HG03378 (cell line): ENCODE measurements at regions not wholly inside any gene's neighbourhood (a gene's known extent, or its start where the extent isn't known, plus 50 kb on each side); places are given as distances from the start of the nearest gene placed in this dataset.

Source experiments
- ATAC-seq: cut with Tn5 transposase; IDR thresholded peaks from one replicate; pipeline ENCODE4 v1.9.1; 2021; ENCODE audit warnings: mild to moderate bottlenecking, moderate library complexity; ENCODE audit not compliant: unreplicated experiment

- ATAC-seq, result no peak
Measured at GRCh38 chr15:70475921-70476320, 287.4 kb downstream of the UACA start.

DNA sequence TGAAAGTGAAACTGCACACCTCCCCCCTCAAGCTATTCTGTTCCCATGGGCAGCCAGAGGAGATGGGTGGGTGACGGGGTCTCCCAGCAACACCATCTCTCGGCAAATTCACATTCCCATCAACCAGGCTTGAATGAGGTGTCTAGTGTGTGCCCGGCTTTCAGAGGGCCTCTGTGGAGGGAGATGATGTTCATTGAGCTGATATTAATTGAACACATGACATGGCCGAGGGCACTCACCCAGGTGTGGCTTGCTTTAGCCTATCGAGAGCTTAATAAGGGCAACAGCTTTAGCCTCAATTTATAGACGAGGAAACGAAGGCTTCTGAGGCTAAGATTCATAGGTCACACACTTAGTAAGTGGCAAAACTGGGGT, 288.0 kb downstream of the UACA start:
- no peak for ATAC-seq

DNA sequence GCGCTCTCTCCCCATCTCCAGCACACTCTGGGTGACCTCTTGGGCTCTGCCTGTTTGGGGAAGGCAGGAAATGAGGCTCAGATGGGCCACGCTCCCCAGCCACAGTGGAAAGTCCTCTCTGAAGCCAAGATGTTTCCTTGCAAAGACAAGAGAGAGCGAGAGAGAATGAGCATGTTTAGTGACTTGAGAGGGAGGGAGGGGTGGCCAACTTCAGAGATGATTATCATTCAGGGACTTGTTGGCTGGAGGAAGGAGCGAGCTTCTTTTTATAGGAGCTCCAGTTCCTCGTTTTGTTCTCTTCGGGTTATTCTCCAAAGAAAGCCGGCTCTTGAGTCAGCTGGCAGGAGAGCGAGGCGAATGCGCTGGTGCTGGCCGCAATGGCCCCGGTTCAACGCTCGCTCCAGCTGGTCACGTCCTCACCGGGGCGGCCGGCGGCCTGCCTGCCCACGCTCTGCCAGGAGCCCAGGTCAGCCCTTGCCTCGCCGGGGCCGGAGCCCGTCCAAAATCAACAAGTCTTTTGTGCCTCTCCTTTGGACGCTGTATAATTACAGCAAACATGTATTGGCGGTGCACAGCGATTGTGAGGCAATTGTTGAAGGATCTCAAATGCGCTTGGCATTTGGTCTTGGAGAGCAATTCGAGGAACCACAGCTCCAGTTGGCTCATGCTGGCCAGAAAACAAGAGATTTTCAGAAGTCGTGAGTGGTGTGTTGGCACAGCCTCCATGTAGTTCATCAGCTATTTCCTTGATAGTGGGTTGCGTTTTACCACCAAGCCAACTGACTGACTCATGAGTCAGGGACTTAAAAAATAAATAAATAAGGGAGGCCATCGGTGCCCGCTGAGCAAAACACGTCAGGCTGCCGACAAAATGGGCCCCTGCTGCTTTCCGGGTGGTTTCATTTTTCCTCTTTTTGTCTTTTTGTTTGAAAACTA, 288.6 kb downstream of the UACA start:
- no peak for ATAC-seq

- ATAC-seq, result no peak
Measured at GRCh38 chr15:70473581-70474370, 289.6 kb downstream of the UACA start.

DNA sequence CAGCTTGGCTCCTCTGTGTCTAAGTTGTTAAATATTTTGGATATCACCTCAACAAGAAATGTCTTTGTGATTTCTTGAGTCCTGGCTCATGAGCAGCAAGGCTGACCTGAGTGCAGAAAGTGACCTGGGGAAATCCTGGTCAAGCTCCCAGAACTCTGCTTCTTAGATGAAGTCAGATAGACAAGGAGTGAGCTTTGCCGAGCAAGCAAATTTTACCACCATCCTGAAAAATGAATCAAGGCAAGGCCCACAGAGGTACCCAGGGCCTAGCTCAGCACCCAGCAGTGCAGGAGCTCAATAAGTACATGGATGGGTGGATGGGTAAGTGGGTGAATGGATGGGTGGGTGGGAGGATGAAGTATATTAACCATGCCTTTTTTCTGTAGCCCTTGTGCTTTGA, 291.8 kb downstream of the UACA start:
- no peak for ATAC-seq

GRCh38 chr15:70470556-70471191, 292.7 kb downstream of the UACA start:
- ATAC-seq, result no peak

GRCh38 chr15:70469651-70470555, 293.5 kb downstream of the UACA start:
- no peak for ATAC-seq

DNA sequence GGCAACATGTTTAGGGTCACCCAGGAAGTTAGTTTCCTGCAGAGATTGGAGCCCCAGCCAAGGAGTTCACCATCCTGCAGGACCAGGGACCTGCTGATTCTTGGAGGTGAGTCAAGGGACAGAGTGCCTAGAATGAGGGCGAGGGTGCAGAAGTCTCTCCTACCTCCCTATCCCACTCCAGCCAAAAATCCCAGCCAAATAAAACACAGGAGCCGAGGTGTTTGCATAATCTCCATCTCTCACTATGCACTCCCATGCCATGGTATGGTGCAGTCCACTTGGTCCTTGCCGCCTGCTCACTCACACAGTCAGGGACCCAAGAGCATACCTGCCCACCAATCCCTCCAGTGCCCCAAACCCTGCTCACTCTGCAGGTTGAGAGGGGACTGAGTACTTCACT, 294.2 kb downstream of the UACA start:
- ATAC-seq, result no peak

GRCh38 chr15:70466895-70467529, 296.3 kb downstream of the UACA start:
- ATAC-seq, result no peak

DNA sequence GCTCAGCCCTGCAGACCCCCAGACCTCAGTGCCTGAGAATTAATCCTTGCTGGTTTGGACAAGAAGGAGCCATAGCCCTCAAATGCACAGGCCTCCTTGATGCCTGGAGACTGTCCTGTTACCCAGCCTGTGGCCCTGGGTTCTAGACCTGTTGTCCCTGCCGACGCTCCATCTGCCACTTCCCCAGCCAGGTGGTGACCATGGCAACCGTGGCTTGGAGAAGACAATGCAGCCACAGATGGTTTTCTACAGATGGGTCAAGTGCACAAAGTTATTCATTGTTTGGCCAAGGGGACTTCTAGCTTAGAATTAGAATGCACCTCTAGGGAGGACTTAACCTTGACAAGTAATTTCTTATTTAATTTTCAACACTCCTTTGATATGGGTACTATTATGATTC, 297.1 kb downstream of the UACA start:
- no peak for ATAC-seq

DNA sequence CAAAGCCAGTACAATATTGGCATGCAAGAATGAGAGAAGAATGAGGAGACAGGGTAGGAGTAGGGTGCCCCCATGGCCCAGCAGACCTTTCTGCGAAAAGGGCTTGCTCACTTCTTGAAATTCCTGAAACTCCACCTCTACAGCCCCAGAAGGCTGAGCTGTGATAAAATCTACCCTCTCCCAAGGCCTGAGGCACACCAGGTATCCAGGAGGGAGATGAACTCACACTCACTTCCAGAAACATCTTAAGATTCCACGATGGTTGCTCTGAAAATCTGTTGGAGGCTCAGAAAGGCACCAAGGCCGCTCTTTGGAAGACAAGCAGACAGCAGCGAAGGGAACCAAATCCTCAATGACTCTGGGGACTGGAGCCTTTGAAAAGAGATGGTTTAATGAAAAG, 297.5 kb downstream of the UACA start:
- ATAC-seq, result no peak

- peak; percentile 13 for ATAC-seq
Measured at GRCh38 chr15:70463453-70463834, 299.9 kb downstream of the UACA start.

- ATAC-seq, result no peak
Measured at GRCh38 chr15:70461992-70462391, 301.4 kb downstream of the UACA start.

DNA sequence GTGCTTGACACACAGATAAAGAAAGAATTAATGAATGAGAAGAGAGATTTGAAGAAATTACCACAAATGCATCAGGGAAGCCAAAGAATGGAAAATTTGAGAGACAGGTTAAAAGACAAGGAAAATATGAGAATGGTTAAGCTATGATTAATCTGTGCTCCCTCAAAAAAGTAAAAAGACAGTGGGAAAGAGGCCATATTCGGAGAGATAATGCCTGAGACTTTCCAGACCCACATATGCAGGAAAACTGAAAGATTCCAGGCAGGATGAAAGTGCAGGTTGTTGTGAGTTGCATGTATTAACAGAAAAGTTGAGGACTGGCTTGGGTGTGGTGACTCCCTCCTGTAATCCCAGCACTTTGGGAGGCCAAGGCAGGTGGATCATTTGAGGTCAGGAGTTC, 302.3 kb downstream of the UACA start:
- ATAC-seq, result no peak

DNA sequence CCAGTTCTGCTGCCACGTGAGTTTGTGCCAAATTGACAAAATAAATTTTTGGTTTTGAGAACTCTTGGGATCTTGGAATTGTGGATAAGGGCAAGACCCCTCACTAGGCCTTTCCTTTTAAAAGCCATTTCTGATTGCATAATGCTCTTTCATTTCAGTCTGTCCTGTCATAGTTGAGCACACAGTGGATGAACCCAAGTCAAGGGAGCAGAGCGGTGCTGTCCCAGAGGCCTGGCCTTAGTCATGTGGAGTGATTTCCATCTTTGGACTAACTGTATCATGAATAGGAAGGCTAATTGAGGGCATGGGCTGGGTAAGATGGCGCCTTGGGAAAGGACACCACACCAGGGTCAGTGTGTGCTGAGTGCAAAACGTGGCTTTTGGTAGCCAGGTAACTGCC, 304.0 kb downstream of the UACA start:
- no peak for ATAC-seq

- no peak for ATAC-seq
Measured at GRCh38 chr15:70453766-70454165, 309.6 kb downstream of the UACA start.

DNA sequence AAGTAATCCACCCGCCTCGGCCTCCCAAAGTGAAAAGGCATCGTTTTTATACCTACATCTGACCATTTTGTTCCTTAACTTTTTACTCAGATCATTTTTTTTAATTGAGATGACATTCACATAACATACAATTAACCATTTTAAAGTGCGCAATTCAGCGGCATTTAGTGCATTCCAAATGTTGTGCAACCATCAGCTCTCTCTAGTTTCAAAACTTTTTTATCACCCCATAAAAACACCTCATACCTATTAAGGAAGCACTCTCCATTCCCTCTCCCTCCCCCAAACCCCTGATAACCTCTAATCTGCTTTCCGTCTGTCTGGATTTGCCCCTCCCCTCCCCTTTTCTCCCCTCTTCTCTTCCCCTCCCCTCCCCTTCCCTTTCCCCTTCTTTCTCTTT, 310.1 kb downstream of the UACA start:
- ATAC-seq, result no peak

GRCh38 chr15:70451821-70452653, 311.3 kb downstream of the UACA start:
- no peak for ATAC-seq

- no peak for ATAC-seq
Measured at GRCh38 chr15:70450142-70450443, 313.3 kb downstream of the UACA start.
